HEK293 (cell line): ENCODE measurements at regions not wholly inside any gene's neighbourhood (a gene's known extent, or its start where the extent isn't known, plus 50 kb on each side); places are given as distances from the start of the nearest gene placed in this dataset.
"Not testable (repeated sequence)": the region's sequence is repeated elsewhere in the genome, so short reads cannot be mapped to it uniquely, and the experiment has no call there.

ENCODE experiments used
- CTCF ChIA-PET: fragments of 350-600 bp; formaldehyde crosslinking; extraction: SDS; loops from one replicate; lab custom pipeline; 2021; ENCODE audit warnings: antibody characterized with exemption; lab: Yijun Ruan, JAX
- POLR2A ChIA-PET: fragments of 300-600 bp; formaldehyde crosslinking; extraction: SDS; loops from one replicate; lab custom pipeline; 2020; ENCODE audit warnings: antibody characterized with exemption, inconsistent platforms; lab: Yijun Ruan, JAX
- H3K27ac ChIP-seq: fragments of 200-500 bp; sonication (Bioruptor generic); 2 replicates; pipeline ENCODE4 v1.5.1; 2014; ENCODE audit warnings: low read depth, low read length, control low read depth, inconsistent platforms; ENCODE audit errors: extremely low read depth
- H3K36me3 ChIP-seq, 2 experiments: fragments of 200-500 bp in 1 of 2; sonication (Bioruptor generic) in 1 of 2; 1 replicate in 1 of 2; 2 replicates in 1 of 2; pipeline ENCODE4 v1.5.1; 2014 to 2017; ENCODE audit warnings: inconsistent platforms in 2 of 2, low read length in 2 of 2; ENCODE audit not compliant: control insufficient read depth in 2 of 2, insufficient read depth in 1 of 2
- H3K4me1 ChIP-seq: fragments of 200-500 bp; sonication (Bioruptor generic); 2 replicates; pipeline ENCODE4 v1.5.1; 2014; ENCODE audit warnings: mild to moderate bottlenecking, low read length, inconsistent platforms; ENCODE audit not compliant: control insufficient read depth, insufficient read depth
- H3K4me3 ChIP-seq: 2 replicates; pipeline ENCODE4 v1.5.1; 2011; ENCODE audit warnings: low read depth, mild to moderate bottlenecking, control low read depth, low read length, moderate library complexity
- H3K9me3 ChIP-seq: fragments of 200-500 bp; sonication (Bioruptor generic); 2 replicates; pipeline ENCODE4 v1.5.1; 2014; ENCODE audit warnings: low read depth, low read length, inconsistent platforms; ENCODE audit not compliant: control insufficient read depth, insufficient read depth
- BCL11A ChIP-seq: fragments of 450-650 bp; formaldehyde crosslinking; IDR thresholded peaks from 2 replicates; pipeline ENCODE4 v1.5.1; 2016; ENCODE audit warnings: low read depth, missing biosample characterization, missing genetic modification characterization
- KLF16 ChIP-seq: fragments of 450-650 bp; formaldehyde crosslinking; IDR thresholded peaks from 2 replicates; pipeline ENCODE4 v1.5.1; 2017; ENCODE audit warnings: missing biosample characterization, missing genetic modification characterization
- MYNN ChIP-seq: fragments of 450-650 bp; formaldehyde crosslinking; IDR thresholded peaks from 2 replicates; pipeline ENCODE4 v1.5.1; 2016; ENCODE audit warnings: missing biosample characterization, missing genetic modification characterization, borderline replicate concordance
- PRDM6 ChIP-seq: fragments of 450-650 bp; formaldehyde crosslinking; IDR thresholded peaks from 2 replicates; pipeline ENCODE4 v1.5.1; 2017; ENCODE audit warnings: missing biosample characterization, missing genetic modification characterization
- SP3 ChIP-seq: fragments of 450-650 bp; formaldehyde crosslinking; IDR thresholded peaks from 2 replicates; pipeline ENCODE4 v1.5.1; 2016; ENCODE audit warnings: missing biosample characterization, missing genetic modification characterization
- ZNF146 ChIP-seq: fragments of 450-650 bp; formaldehyde crosslinking; IDR thresholded peaks from 2 replicates; pipeline ENCODE4 v1.5.1; 2016; ENCODE audit warnings: missing biosample characterization, missing genetic modification characterization
- ZNF324 ChIP-seq: fragments of 450-650 bp; formaldehyde crosslinking; IDR thresholded peaks from 2 replicates; pipeline ENCODE4 v1.5.1; 2016; ENCODE audit warnings: missing biosample characterization, missing genetic modification characterization
- ZNF335 ChIP-seq: fragments of 450-650 bp; formaldehyde crosslinking; conservative IDR thresholded peaks from 2 replicates; pipeline ENCODE4 v1.5.1; 2016; ENCODE audit warnings: missing biosample characterization, missing genetic modification characterization
- ZNF416 ChIP-seq: fragments of 450-650 bp; formaldehyde crosslinking; IDR thresholded peaks from 2 replicates; pipeline ENCODE4 v1.5.1; 2016; ENCODE audit warnings: missing biosample characterization, missing genetic modification characterization
- ZNF548 ChIP-seq: fragments of 450-650 bp; formaldehyde crosslinking; IDR thresholded peaks from 2 replicates; pipeline ENCODE4 v1.5.1; 2016; ENCODE audit warnings: missing biosample characterization, missing genetic modification characterization
- ZNF624 ChIP-seq: fragments of 450-650 bp; formaldehyde crosslinking; IDR thresholded peaks from 2 replicates; pipeline ENCODE4 v1.5.1; 2017; ENCODE audit warnings: missing biosample characterization, missing genetic modification characterization
- ZNF660 ChIP-seq: fragments of 450-650 bp; IDR thresholded peaks from 2 replicates; pipeline ENCODE4 v1.5.1; 2018; ENCODE audit warnings: missing biosample characterization, mild to moderate bottlenecking, missing genetic modification characterization
- ZNF704 ChIP-seq: fragments of 450-650 bp; formaldehyde crosslinking; IDR thresholded peaks from 2 replicates; pipeline ENCODE4 v1.5.1; 2016; ENCODE audit warnings: missing biosample characterization, missing genetic modification characterization
- ZSCAN30 ChIP-seq: fragments of 450-650 bp; IDR thresholded peaks from 2 replicates; pipeline ENCODE4 v1.5.1; 2018; ENCODE audit warnings: missing biosample characterization, mild to moderate bottlenecking, missing genetic modification characterization, moderate library complexity
- TF ChIP-seq, protein P1 (sequence below): fragments of 450-650 bp; formaldehyde crosslinking; IDR thresholded peaks from 2 replicates; pipeline ENCODE4 v1.5.1; 2017; ENCODE audit warnings: missing biosample characterization, mild to moderate bottlenecking, missing genetic modification characterization, moderate library complexity

DNA sequence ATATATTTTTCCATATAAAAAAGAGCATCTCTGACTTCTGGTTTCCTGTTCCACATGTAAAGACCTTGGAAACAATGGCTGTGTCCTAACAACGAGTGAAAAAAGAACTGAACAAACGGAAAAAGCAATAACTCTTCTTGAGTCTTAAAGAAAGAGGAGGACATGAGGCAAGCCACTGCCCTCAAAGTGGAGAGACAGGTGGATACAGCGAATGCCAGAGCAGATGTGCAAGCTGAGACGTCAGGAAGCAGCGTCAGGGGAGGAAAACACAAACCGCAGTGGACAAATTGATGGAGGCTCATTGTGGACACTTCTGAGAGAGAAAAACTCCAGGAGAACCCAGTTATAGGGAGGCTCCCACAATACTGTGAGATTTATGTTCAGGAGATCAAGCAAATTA lies 208.0 kb upstream of the MME start (continued):
- TF ChIP-seq, protein P1, sequence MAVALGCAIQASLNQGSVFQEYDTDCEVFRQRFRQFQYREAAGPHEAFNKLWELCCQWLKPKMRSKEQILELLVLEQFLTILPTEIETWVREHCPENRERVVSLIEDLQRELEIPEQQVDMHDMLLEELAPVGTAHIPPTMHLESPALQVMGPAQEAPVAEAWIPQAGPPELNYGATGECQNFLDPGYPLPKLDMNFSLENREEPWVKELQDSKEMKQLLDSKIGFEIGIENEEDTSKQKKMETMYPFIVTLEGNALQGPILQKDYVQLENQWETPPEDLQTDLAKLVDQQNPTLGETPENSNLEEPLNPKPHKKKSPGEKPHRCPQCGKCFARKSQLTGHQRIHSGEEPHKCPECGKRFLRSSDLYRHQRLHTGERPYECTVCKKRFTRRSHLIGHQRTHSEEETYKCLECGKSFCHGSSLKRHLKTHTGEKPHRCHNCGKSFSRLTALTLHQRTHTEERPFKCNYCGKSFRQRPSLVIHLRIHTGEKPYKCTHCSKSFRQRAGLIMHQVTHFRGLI (tag by site-specific recombination): no peak
- TF ChIP-seq KLF16 (tag by site-specific recombination) (no peak), MYNN (tag by site-specific recombination) (no peak), SP3 (tag by site-specific recombination) (no peak), PRDM6 (no peak), ZNF146 (tag by site-specific recombination) (no peak), ZNF416 (tag by site-specific recombination) (no peak), ZNF660 (tag by site-specific recombination) (no peak), ZNF704 (tag by site-specific recombination) (no peak), ZNF548 (tag by site-specific recombination) (no peak)
- TF ChIP-seq, all 188 proteins: peak for 0

GRCh38 chr3:154864947-154865346 lies 215.2 kb upstream of the MME start:
- TF ChIP-seq ZSCAN30 (tag by site-specific recombination) (no peak), ZNF324 (tag by site-specific recombination) (no peak), MYNN (tag by site-specific recombination) (no peak), ZNF335 (tag by site-specific recombination) (no peak), ZNF660 (tag by site-specific recombination) (no peak), ZNF624 (no peak)
- TF ChIP-seq, all 188 proteins: peak for 0
- H3K9me3 ChIP-seq: no peaks in the 10 kb centered on the region
- H3K4me1 ChIP-seq: no peaks in the 10 kb centered on the region
- no peak overlapping the region for H3K4me3 ChIP-seq
- no peaks in the 10 kb centered on the region for H3K36me3 ChIP-seq
- CTCF ChIA-PET: no interaction called here
- H3K27ac ChIP-seq: no peak overlapping the region
- POLR2A ChIA-PET: no interaction called here

DNA sequence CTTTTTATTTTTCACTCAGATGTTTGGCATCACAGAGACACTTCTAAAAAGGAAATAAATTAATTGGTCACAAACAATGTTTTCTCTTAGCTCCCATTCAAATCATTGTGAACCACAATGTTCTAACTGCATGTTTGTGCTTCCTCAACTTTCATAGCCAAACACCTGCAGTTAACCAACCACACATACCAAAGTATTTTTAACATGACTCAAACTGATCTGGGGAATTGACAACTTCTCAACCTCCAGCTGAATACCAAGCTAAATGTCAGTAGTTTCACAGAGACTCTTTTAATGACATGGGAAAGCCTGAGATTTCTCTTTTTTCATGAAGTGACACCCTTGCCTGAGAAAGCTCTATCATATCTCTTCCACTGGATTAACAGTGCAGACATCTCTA lies 217.9 kb upstream of the MME start:
- TF ChIP-seq BCL11A: no peak
- no peaks in the 10 kb centered on the region for H3K9me3 ChIP-seq
- POLR2A ChIA-PET: no interaction called here
- H3K4me1 ChIP-seq: no peaks in the 10 kb centered on the region
- no peak overlapping the region for H3K4me3 ChIP-seq
- no peak overlapping the region for H3K27ac ChIP-seq
- H3K36me3 ChIP-seq: no peaks in the 10 kb centered on the region
- CTCF ChIA-PET: no interaction called here

DNA sequence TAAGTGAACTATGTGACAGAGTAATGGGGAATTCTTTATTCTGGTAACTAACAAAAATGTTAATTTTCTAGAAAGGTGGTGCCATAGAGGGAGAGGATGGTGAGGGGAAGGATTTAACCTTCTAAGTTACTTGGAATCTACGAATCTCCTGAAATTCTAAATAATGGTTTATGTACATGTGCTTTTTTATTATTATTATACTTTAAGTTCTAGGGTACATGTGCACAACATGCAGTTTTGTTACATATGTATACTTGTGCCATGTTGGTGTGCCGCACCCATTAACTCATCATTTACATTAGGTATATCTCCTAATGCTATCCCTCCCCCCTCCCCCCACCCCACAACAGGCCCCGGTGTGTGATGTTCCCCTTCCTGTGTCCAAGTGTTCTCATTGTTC lies 227.1 kb upstream of the MME start:
- H3K4me3 ChIP-seq, H3K9me3 ChIP-seq, H3K36me3 ChIP-seq, CTCF ChIA-PET, POLR2A ChIA-PET, H3K27ac ChIP-seq, H3K4me1 ChIP-seq: not testable (repeated sequence)
